K562 (cell line): ENCODE measurements at regions not wholly inside any gene's neighbourhood (a gene's known extent, or its start where the extent isn't known, plus 50 kb on each side); places are given as distances from the start of the nearest gene placed in this dataset.

Experiments used
- ATAC-seq: fragments of 200-7000 bp; cut with Tn5 transposase; 3 replicates; pipeline ENCODE4 v1.9.1; 2020; ENCODE audit warnings: moderate library complexity
- BruUV-seq: library from RNA; stranded (reverse); fragments of 400-500 nt; replicated peaks from 2 replicates; lab custom pipeline; 2021; lab: Mats Ljungman, UMichigan
- CTCF ChIA-PET: fragments of 300-600 bp; formaldehyde crosslinking; extraction: SDS; loops from one replicate; lab custom pipeline; 2021; ENCODE audit warnings: low intra/inter-chr PET ratio; lab: Yijun Ruan, JAX
- POLR2A ChIA-PET: fragments of 300-600, 350-650 bp; sonication (Branson Sonifier 250); formaldehyde crosslinking; extraction: SDS; loops from one replicate; lab custom pipeline; 2021; ENCODE audit warnings: antibody characterized with exemption, inconsistent platforms; lab: Yijun Ruan, JAX
- DNase-seq, 4 experiments: peaks; one replicate each; pipeline versions ENCODE4 v3.0.0 to v3.0.0-alpha.2; 2011 to 2018; ENCODE audit warnings: low spot score in 3 of 4, mixed read lengths in 3 of 4; ENCODE audit errors: extremely low read depth in 1 of 4
- FAIRE-seq: peaks from 2 replicates; lab custom pipeline; 2011; peaks lifted over from hg19 to GRCh38; lab: Jason Lieb, UNC
- H2AFZ ChIP-seq: 2 replicates; pipeline ENCODE4 v1.6.0; 2011; ENCODE audit warnings: low read depth, low read length, control low read depth, inconsistent platforms
- H3K27ac ChIP-seq: fragments of 200-600 bp; 3 replicates; pipeline ENCODE4 v1.8.0; 2011; ENCODE audit warnings: low read depth, mild to moderate bottlenecking, control low read depth, inconsistent platforms, low read length, moderate library complexity, mixed read lengths; ENCODE audit errors: extremely low read depth
- H3K27me3 ChIP-seq, 2 experiments: fragments of 300-600 bp in 1 of 2; 2 replicates in 1 of 2; 3 replicates in 1 of 2; pipeline versions ENCODE4 v1.6.0 to v1.8.0; 2011; ENCODE audit warnings: inconsistent platforms in 2 of 2, low read length in 2 of 2, mild to moderate bottlenecking in 1 of 2, mixed read lengths in 1 of 2, moderate library complexity in 1 of 2; ENCODE audit not compliant: control insufficient read depth in 2 of 2, insufficient read depth in 2 of 2
- H3K36me3 ChIP-seq: fragments of 300-600 bp; 3 replicates; pipeline ENCODE4 v1.8.0; 2011; ENCODE audit warnings: mild to moderate bottlenecking, low read length, inconsistent platforms; ENCODE audit not compliant: control insufficient read depth, insufficient read depth
- H3K4me1 ChIP-seq, 2 experiments: fragments of 200-600 bp in 1 of 2; replicated peaks in 1 of 2; 2 replicates in 1 of 2; 3 replicates in 1 of 2; pipeline versions ENCODE4 v1.5.1 to v1.8.0; 2011; ENCODE audit warnings: inconsistent platforms in 2 of 2, low read length in 2 of 2, mild to moderate bottlenecking in 1 of 2, mixed read lengths in 1 of 2, moderate library complexity in 1 of 2; ENCODE audit not compliant: control insufficient read depth in 2 of 2, insufficient read depth in 2 of 2
- H3K4me2 ChIP-seq: 2 replicates; pipeline ENCODE4 v1.6.1; 2011; ENCODE audit warnings: low read length, control low read depth, inconsistent platforms, mixed read lengths; ENCODE audit not compliant: insufficient read depth
- H3K4me3 ChIP-seq: fragments of 200-600 bp; sonication (generic), shearing (Covaris generic); 2 replicates; pipeline ENCODE4 v1.5.1; 2016; ENCODE audit warnings: control low read depth, inconsistent platforms
- H3K79me2 ChIP-seq: fragments of 200-600 bp; 3 replicates; pipeline ENCODE4 v1.8.0; 2011; ENCODE audit warnings: low read length, inconsistent platforms; ENCODE audit not compliant: control insufficient read depth, insufficient read depth
- H3K9ac ChIP-seq, 2 experiments: 2 replicates each; pipeline versions ENCODE4 v1.6.0 to v1.6.1; 2011; ENCODE audit warnings: low read depth in 2 of 2, low read length in 2 of 2, control low read depth in 1 of 2, inconsistent platforms in 1 of 2, mild to moderate bottlenecking in 1 of 2, mixed read lengths in 1 of 2; ENCODE audit not compliant: insufficient read depth in 1 of 2
- H3K9me1 ChIP-seq: one replicate; pipeline ENCODE4 v1.6.0; 2011; ENCODE audit warnings: inconsistent platforms, mild to moderate bottlenecking, low read length, moderate library complexity; ENCODE audit not compliant: control insufficient read depth, insufficient read depth
- H3K9me3 ChIP-seq: replicated peaks from 2 replicates; pipeline ENCODE4 v1.5.1; 2011; ENCODE audit warnings: low read depth, low read length, inconsistent platforms; ENCODE audit not compliant: control insufficient read depth, insufficient read depth
- H4K20me1 ChIP-seq: replicated peaks from 2 replicates; pipeline ENCODE4 v1.6.1; 2011; ENCODE audit warnings: low read length, inconsistent platforms, mixed read lengths; ENCODE audit not compliant: control insufficient read depth, insufficient read depth
- CEBPB ChIP-seq: fragments of 450-650 bp; IDR thresholded peaks from 2 replicates; pipeline ENCODE4 v1.6.1; 2016; ENCODE audit warnings: missing genetic modification characterization, missing compliant biosample characterization
- CEBPG ChIP-seq, 3 experiments: fragments of 200-800 bp in 1 of 3; sonication (Bioruptor generic) in 1 of 3; sonication (generic) in 1 of 3; formaldehyde crosslinking in 1 of 3; IDR thresholded peaks in 2 of 3; conservative IDR thresholded peaks in 1 of 3; 2 replicates each; pipeline versions ENCODE4 v1.6.1 to v1.8.0; 2016 to 2022; ENCODE audit warnings: missing compliant biosample characterization in 2 of 3, missing genetic modification characterization in 2 of 3, mild to moderate bottlenecking in 1 of 3, missing genetic modification reagents in 1 of 3
- HOXB6 ChIP-seq: fragments of 250-450 bp; sonication (Bioruptor Pico); IDR thresholded peaks from 2 replicates; pipeline ENCODE4 v1.5.1; 2022; ENCODE audit warnings: mild to moderate bottlenecking, borderline replicate concordance
- MEIS2 ChIP-seq: fragments of 450-650 bp; IDR thresholded peaks from 2 replicates; pipeline ENCODE4 v1.6.1; 2014; ENCODE audit warnings: mild to moderate bottlenecking; ENCODE audit not compliant: partially characterized antibody
- NFRKB ChIP-seq: fragments of 450-650 bp; IDR thresholded peaks from 2 replicates; pipeline ENCODE4 v1.6.1; 2016; ENCODE audit warnings: low read depth
- NR4A1 ChIP-seq, 2 experiments: fragments of 250-450 bp in 1 of 2; fragments of 450-650 bp in 1 of 2; sonication (Bioruptor Pico) in 1 of 2; IDR thresholded peaks; 2 replicates each; pipeline versions ENCODE4 v1.4.0 to v1.6.1; 2016 to 2020; ENCODE audit warnings: mild to moderate bottlenecking in 2 of 2, missing compliant biosample characterization in 1 of 2, missing genetic modification characterization in 1 of 2, moderate library complexity in 1 of 2
- SMC3 ChIP-seq: conservative IDR thresholded peaks from 2 replicates; pipeline ENCODE4 v1.6.1; 2011; ENCODE audit warnings: low read depth, low read length, improper control_type of control experiment; ENCODE audit not compliant: insufficient read depth
- TBP ChIP-seq: optimal IDR thresholded peaks from 2 replicates; pipeline ENCODE3; 2011; ENCODE audit warnings: low read depth, low read length, improper control_type of control experiment
- TRIM24 ChIP-seq, 2 experiments: fragments of 450-650 bp; IDR thresholded peaks; 2 replicates each; pipeline ENCODE4 v1.6.1; 2016
- WHSC1 ChIP-seq: IDR thresholded peaks from one replicate; pipeline ENCODE4 v1.6.1; 2012; ENCODE audit warnings: low read length, control low read depth, inconsistent platforms
- ZNF165 ChIP-seq: fragments of 250-450 bp; sonication (Bioruptor Pico); IDR thresholded peaks from 2 replicates; pipeline ENCODE4 v1.4.0; 2020; ENCODE audit warnings: borderline replicate concordance
- ZNF212 ChIP-seq: fragments of 450-650 bp; formaldehyde crosslinking; IDR thresholded peaks from 2 replicates; pipeline ENCODE4 v1.4.0; 2020; ENCODE audit warnings: mild to moderate bottlenecking
- ZNF583 ChIP-seq: fragments of 250-450 bp; sonication (Bioruptor Pico); IDR thresholded peaks from 2 replicates; pipeline ENCODE4 v1.4.0; 2020
- WGBS: fragments of 100-300 bp; shearing (Covaris generic); methylation state at CpG from one replicate; pipeline ENCODE4 v1.1.6; 2016; ENCODE audit warnings: low coverage, mixed read lengths; ENCODE audit not compliant: insufficient coverage; ENCODE audit errors: missing lambda C conversion rate; 5-methylcytosine and 5-hydroxymethylcytosine counted together
- in situ Hi-C: fragments of 300-500 bp; cut with MboI; formaldehyde crosslinking; loops from 4 replicates; pipeline ENCODE4 v1.15.0; 2018; ENCODE audit warnings: inconsistent platforms, mixed read lengths
- intact Hi-C: fragments of 100-400 bp; cut with micrococcal nuclease; formaldehyde crosslinking; loops from 2 replicates; pipeline ENCODE4 v1.14.2; 2022
- TF ChIP-seq, protein P1 (sequence below): fragments of 450-650 bp; IDR thresholded peaks from 2 replicates; pipeline ENCODE4 v1.6.1; 2016; ENCODE audit warnings: missing biosample characterization, missing genetic modification characterization
- TF ChIP-seq, protein P2 (sequence below), 2 experiments: IDR thresholded peaks in 1 of 2; conservative IDR thresholded peaks in 1 of 2; 2 replicates each; pipeline ENCODE4 v1.6.1; 2016; ENCODE audit warnings: low read depth in 2 of 2, mild to moderate bottlenecking in 1 of 2, missing compliant biosample characterization in 1 of 2, missing genetic modification characterization in 1 of 2, moderate library complexity in 1 of 2
- TF ChIP-seq, protein P3 (sequence below), 2 experiments: fragments of 450-650 bp in 1 of 2; sonication (generic) in 1 of 2; formaldehyde crosslinking in 1 of 2; IDR thresholded peaks in 1 of 2; conservative IDR thresholded peaks in 1 of 2; 2 replicates each; pipeline versions ENCODE4 v1.6.1 to v1.8.1; 2016 to 2023; ENCODE audit warnings: mild to moderate bottlenecking in 2 of 2, moderate library complexity in 2 of 2, inconsistent platforms in 1 of 2, missing genetic modification reagents in 1 of 2

DNA sequence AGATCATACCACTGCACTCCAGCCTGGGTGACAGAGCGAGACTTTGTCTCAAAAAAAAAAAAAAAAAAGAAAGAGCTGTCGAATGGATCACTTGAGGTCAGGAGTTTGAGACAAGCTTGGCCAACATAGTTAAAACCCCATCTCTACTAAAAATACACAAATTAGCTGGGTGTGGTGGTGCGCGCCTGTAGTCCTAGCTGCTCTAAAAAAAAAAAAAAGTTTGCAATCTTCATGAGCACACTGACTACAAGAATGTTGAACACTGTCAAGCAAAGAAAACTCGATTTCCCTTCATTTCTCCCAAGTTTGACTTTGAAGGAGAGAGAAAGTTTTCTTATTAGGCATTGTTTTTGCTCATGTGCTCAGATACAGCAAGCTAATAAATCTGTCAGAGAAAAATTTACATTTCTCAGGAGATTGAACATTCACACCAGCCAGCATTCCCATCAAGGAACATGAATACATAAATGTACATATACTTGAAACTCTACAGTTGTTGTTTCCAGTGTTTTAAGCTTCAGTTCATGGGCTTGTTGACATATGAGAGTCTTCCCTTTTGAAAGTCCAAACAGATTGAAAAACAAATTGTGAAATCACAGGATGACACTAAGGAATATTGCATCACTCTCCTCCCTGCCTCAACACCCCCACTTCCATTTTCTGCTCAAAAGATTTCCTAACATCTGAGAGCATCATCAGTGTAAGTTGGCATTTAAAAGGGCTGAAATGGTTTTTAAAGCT, 81.8 kb downstream of the ARRDC3 start:
- Histone ChIP-seq H3K4me1 (0 out of 5 replicates have a peak, but pooled peaks cover 0 to 3% of the 10 kb centered on the region in 2 experiments), H3K79me2 (no peaks in the 10 kb centered on the region), H4K20me1 (no peaks in the 10 kb centered on the region), H3K4me3 (no peak overlapping the region), H3K9me1 (no peaks in the 10 kb centered on the region), H3K27ac (no peak overlapping the region), H3K27me3 (no peaks in the 10 kb centered on the region), H3K9me3 (no peaks in the 10 kb centered on the region), H2AFZ (peak overlapping the region; percentile 42), H3K9ac (no peak overlapping the region), H3K4me2 (no peak overlapping the region), H3K36me3 (no peaks in the 10 kb centered on the region)
- CTCF ChIA-PET = no interaction called here
- WGBS = 65% methylated on average over 3 of the region's 5 CpGs
- intact Hi-C loops (no loop called here), in situ Hi-C loops (no loop called here)
- no peak for ATAC-seq
- no peak for FAIRE-seq
- POLR2A ChIA-PET = interaction anchor here (0.7 to 1.7 kb wide), 4 partner anchors 9 to 21 kb away, joined by 4 to 7 read pairs (median 4); no protein-coding TSS in a partner anchor
- no peak for DNase-seq
- BruUV-seq = no TSS peak
- TF ChIP-seq CEBPB (tag) = peak; percentile 92
- peak; percentile 53 to 57; a peak in 2 of 4 replicates for TF ChIP-seq TRIM24 (IDR thresholded peaks at IDR 0.05)
- no peak for TF ChIP-seq SMC3
- peak; percentile 25 for TF ChIP-seq MEIS2
- TF ChIP-seq, protein P1, sequence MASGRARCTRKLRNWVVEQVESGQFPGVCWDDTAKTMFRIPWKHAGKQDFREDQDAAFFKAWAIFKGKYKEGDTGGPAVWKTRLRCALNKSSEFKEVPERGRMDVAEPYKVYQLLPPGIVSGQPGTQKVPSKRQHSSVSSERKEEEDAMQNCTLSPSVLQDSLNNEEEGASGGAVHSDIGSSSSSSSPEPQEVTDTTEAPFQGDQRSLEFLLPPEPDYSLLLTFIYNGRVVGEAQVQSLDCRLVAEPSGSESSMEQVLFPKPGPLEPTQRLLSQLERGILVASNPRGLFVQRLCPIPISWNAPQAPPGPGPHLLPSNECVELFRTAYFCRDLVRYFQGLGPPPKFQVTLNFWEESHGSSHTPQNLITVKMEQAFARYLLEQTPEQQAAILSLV (tag) = peak; percentile 27; the same call in 1 of the 2 replicates
- TF ChIP-seq TBP = no peak
- TF ChIP-seq, protein P2, sequence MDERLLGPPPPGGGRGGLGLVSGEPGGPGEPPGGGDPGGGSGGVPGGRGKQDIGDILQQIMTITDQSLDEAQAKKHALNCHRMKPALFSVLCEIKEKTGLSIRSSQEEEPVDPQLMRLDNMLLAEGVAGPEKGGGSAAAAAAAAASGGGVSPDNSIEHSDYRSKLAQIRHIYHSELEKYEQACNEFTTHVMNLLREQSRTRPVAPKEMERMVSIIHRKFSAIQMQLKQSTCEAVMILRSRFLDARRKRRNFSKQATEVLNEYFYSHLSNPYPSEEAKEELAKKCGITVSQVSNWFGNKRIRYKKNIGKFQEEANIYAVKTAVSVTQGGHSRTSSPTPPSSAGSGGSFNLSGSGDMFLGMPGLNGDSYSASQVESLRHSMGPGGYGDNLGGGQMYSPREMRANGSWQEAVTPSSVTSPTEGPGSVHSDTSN (CRISPR knock-in tag; IDR thresholded peaks at IDR 0.05; ENCODE audit: low read depth) = no peak
- TF ChIP-seq, protein P2 (tag; conservative IDR thresholded peaks at IDR 0.05; ENCODE audit: low read depth) = 0 out of 2 replicates have a peak, but pooled peaks have one; percentile 16
- no peak for TF ChIP-seq ZNF583 (CRISPR knock-in tag)
- no peak for TF ChIP-seq NFRKB
- TF ChIP-seq ZNF212 (CRISPR knock-in tag) = no peak
- TF ChIP-seq, protein P3, sequence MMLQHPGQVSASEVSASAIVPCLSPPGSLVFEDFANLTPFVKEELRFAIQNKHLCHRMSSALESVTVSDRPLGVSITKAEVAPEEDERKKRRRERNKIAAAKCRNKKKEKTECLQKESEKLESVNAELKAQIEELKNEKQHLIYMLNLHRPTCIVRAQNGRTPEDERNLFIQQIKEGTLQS (IDR thresholded peaks at IDR 0.05) = peak; percentile 85
- TF ChIP-seq, protein P3 (CRISPR knock-in tag; conservative IDR thresholded peaks at IDR 0.05) = no peak
- no peak for TF ChIP-seq WHSC1
- TF ChIP-seq CEBPG (CRISPR knock-in tag; IDR thresholded peaks at IDR 0.05) = no peak
- peak; percentile 88 to 91 for TF ChIP-seq CEBPG (tag; conservative IDR thresholded peaks at IDR 0.05 in 1 of 2, IDR thresholded peaks at IDR 0.05 in 1 of 2)
- TF ChIP-seq HOXB6 (CRISPR knock-in tag) = no peak
- TF ChIP-seq NR4A1 (CRISPR knock-in tag; IDR thresholded peaks at IDR 0.05) = no peak
- no peak for TF ChIP-seq NR4A1 (tag; IDR thresholded peaks at IDR 0.05)
- TF ChIP-seq ZNF165 (CRISPR knock-in tag) = no peak
